GM06990 (cell line): ENCODE measurements at regions not wholly inside any gene's neighbourhood (a gene's known extent, or its start where the extent isn't known, plus 50 kb on each side); places are given as distances from the start of the nearest gene placed in this dataset.

Experiments
- DNase-seq: peaks from one replicate; pipeline ENCODE4 v3.0.0-alpha.2; 2011; ENCODE audit not compliant: insufficient read length; ENCODE audit errors: extremely low read depth
- H3K27me3 ChIP-seq: replicated peaks from 2 replicates; pipeline ENCODE4 v1.6.0; 2011; ENCODE audit warnings: low read length; ENCODE audit not compliant: control insufficient read depth, insufficient read depth
- H3K36me3 ChIP-seq: 2 replicates; pipeline ENCODE4 v1.5.1; 2011; ENCODE audit warnings: low read length; ENCODE audit not compliant: control insufficient read depth, insufficient read depth
- H3K4me3 ChIP-seq: replicated peaks from 2 replicates; pipeline ENCODE4 v1.5.1; 2011; ENCODE audit warnings: low read depth, mild to moderate bottlenecking, control low read depth, low read length
- TF ChIP-seq, protein P1 (sequence below): IDR thresholded peaks from 2 replicates; pipeline ENCODE4 v1.5.1; 2011; ENCODE audit warnings: low read length, control low read depth, mild to moderate bottlenecking, inconsistent platforms; ENCODE audit not compliant: insufficient read depth, poor library complexity, severe bottlenecking

DNA sequence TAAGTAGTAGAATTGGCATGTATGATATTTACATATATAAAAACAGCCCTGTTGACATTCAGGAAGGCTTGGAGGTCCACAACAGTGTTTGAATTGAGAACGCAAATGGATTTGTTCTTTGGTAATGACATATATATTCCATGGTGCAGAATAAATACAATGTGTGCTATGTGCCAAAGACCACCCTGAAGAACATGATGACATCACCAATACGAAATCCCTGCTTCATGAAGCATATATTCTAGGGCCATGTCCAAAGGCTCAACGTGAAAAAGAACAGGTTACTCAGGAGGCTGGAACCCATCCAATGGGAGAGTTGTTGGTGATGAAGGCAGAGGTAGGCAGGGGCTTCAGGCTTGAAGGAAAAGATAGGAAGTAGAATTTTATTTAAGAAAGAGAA is 423.9 kb upstream of the MAF start:
- no peak for DNase-seq
- TF ChIP-seq, protein P1, sequence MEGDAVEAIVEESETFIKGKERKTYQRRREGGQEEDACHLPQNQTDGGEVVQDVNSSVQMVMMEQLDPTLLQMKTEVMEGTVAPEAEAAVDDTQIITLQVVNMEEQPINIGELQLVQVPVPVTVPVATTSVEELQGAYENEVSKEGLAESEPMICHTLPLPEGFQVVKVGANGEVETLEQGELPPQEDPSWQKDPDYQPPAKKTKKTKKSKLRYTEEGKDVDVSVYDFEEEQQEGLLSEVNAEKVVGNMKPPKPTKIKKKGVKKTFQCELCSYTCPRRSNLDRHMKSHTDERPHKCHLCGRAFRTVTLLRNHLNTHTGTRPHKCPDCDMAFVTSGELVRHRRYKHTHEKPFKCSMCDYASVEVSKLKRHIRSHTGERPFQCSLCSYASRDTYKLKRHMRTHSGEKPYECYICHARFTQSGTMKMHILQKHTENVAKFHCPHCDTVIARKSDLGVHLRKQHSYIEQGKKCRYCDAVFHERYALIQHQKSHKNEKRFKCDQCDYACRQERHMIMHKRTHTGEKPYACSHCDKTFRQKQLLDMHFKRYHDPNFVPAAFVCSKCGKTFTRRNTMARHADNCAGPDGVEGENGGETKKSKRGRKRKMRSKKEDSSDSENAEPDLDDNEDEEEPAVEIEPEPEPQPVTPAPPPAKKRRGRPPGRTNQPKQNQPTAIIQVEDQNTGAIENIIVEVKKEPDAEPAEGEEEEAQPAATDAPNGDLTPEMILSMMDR = no peak
- H3K27me3 ChIP-seq = no peaks in the 10 kb centered on the region
- no peak overlapping the region for H3K4me3 ChIP-seq
- no peaks in the 10 kb centered on the region for H3K36me3 ChIP-seq

DNA sequence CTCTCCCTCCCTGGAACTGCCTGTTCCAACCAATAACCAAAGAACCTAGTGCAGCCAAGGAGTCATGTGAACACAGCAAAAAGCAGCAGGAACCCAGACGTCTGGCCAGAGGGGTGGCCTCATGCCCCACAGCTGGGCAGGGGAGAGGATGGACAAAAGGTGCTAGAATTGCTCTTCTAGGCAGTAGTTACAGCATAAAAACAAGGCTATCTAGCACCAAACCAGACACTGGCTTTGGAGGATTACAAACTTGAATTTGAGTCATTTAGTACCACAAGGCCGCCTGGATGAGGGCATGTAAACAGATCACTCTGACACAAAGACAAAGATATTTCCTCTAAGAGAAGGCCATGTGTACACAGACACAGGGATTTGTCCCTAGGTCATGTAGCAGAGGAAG is 423.3 kb upstream of the MAF start:
- DNase-seq = no peak
- Histone ChIP-seq H3K36me3 (no peaks in the 10 kb centered on the region), H3K27me3 (no peaks in the 10 kb centered on the region), H3K4me3 (no peak overlapping the region)
- TF ChIP-seq, protein P1 = no peak

- DNase-seq = no peak
- Histone ChIP-seq H3K36me3 (no peaks in the 10 kb centered on the region), H3K4me3 (no peak overlapping the region), H3K27me3 (no peaks in the 10 kb centered on the region)
- TF ChIP-seq, protein P1 = no peak
These were observed 418.9 kb upstream of the MAF start for GRCh38 chr16:80019395-80019794.

DNA sequence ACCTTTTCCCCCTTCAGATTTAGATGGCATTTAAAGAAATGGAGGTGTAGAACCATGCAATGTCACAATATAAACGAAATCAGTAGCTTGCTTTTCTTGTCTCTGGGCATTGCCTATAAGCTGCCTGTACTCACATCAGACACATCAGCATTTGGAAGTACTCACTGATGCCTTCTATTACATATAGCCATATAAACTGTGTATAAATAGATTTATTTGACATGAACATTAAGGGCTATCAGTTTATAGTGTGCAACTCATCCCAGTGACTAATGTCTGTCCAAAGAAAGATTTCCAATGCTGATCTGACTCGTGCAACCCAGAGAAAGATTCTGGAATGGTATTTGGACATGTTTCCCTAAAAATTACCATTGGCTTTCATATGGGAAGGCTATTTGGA is 417.9 kb upstream of the MAF start:
- Histone ChIP-seq H3K36me3 (no peaks in the 10 kb centered on the region), H3K27me3 (no peaks in the 10 kb centered on the region), H3K4me3 (no peak overlapping the region)
- TF ChIP-seq, protein P1 = no peak
- no peak for DNase-seq

GRCh38 chr16:80016731-80017326 is 416.3 kb upstream of the MAF start:
- H3K4me3 ChIP-seq = no peak overlapping the region
- no peaks in the 10 kb centered on the region for H3K36me3 ChIP-seq
- no peak for DNase-seq
- TF ChIP-seq, protein P1 = no peak
- no peaks in the 10 kb centered on the region; the same call in 1 of the 2 replicates for H3K27me3 ChIP-seq

- no peaks in the 10 kb centered on the region; the same call in 1 of the 2 replicates for H3K27me3 ChIP-seq
- TF ChIP-seq, protein P1 = no peak
- H3K36me3 ChIP-seq = no peaks in the 10 kb centered on the region
- no peak overlapping the region for H3K4me3 ChIP-seq
- DNase-seq = no peak
These were observed 415.0 kb upstream of the MAF start for GRCh38 chr16:80015566-80015965.
